Left ventricle myocardium inferior (tissue), 1 donor: ENCODE measurements at regions not wholly inside any gene's neighbourhood (a gene's known extent, or its start where the extent isn't known, plus 50 kb on each side); places are given as distances from the start of the nearest gene placed in this dataset.

Experiments used
- DNase-seq: peaks from one replicate; pipeline ENCODE4 v3.0.0-alpha.2; 2020
- H3K27ac ChIP-seq: fragments of 200-600 bp; replicated peaks from 2 replicates; pipeline ENCODE4 v1.8.0; 2021
- H3K27me3 ChIP-seq: fragments of 200-600 bp; 2 replicates; pipeline ENCODE4 v1.8.0; 2021; ENCODE audit warnings: low read depth
- H3K36me3 ChIP-seq: fragments of 200-600 bp; 2 replicates; pipeline ENCODE4 v1.8.0; 2021
- H3K4me1 ChIP-seq: fragments of 200-600 bp; 2 replicates; pipeline ENCODE4 v1.8.0; 2021
- H3K4me3 ChIP-seq: fragments of 200-600 bp; 2 replicates; pipeline ENCODE4 v1.8.0; 2021; ENCODE audit warnings: mild to moderate bottlenecking, moderate library complexity
- H3K9me3 ChIP-seq: fragments of 200-600 bp; replicated peaks from 2 replicates; pipeline ENCODE4 v1.8.0; 2021
- intact Hi-C: fragments of 100-400 bp; cut with micrococcal nuclease; formaldehyde crosslinking; loops from one replicate; pipeline ENCODE4 v1.11.0; 2022
- TF ChIP-seq, protein P1 (sequence below): fragments of 200-600 bp; IDR thresholded peaks from 2 replicates; pipeline ENCODE4 v1.8.0; 2021; ENCODE audit warnings: antibody characterized with exemption, mild to moderate bottlenecking, borderline replicate concordance
- donor health status: DM: no; HTN: yes; CAD: no; lungs with severe emphysema.

DNA sequence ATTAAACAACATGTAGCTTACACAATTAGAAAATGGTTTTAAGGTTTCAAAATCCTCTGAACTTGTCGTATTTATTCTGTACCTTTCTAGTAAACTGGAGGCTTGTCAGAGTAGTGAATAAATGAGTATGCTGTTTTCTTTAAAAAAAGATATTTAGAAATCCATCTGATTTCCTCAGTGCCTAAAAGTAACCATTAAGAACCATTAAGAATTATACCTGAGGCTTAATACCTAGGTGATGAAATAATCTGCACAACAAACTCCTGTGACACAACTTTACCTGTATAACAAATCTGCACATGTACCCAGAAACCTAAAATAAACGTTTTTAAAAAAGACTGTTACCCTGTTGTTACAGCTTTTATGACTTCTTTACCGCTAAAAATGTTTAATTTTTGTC is 143.0 kb upstream of the SOX2 start:
- no peaks in the 10 kb centered on the region for H3K9me3 ChIP-seq
- H3K4me1 ChIP-seq = no peaks in the 10 kb centered on the region
- H3K4me3 ChIP-seq = no peak overlapping the region
- TF ChIP-seq, protein P1, sequence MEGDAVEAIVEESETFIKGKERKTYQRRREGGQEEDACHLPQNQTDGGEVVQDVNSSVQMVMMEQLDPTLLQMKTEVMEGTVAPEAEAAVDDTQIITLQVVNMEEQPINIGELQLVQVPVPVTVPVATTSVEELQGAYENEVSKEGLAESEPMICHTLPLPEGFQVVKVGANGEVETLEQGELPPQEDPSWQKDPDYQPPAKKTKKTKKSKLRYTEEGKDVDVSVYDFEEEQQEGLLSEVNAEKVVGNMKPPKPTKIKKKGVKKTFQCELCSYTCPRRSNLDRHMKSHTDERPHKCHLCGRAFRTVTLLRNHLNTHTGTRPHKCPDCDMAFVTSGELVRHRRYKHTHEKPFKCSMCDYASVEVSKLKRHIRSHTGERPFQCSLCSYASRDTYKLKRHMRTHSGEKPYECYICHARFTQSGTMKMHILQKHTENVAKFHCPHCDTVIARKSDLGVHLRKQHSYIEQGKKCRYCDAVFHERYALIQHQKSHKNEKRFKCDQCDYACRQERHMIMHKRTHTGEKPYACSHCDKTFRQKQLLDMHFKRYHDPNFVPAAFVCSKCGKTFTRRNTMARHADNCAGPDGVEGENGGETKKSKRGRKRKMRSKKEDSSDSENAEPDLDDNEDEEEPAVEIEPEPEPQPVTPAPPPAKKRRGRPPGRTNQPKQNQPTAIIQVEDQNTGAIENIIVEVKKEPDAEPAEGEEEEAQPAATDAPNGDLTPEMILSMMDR = no peak
- intact Hi-C loops = no loop called here
- DNase-seq = no peak
- H3K27ac ChIP-seq = no peak overlapping the region
- no peaks in the 10 kb centered on the region for H3K36me3 ChIP-seq
- H3K27me3 ChIP-seq = peaks cover 4% of the 10 kb centered on the region

DNA sequence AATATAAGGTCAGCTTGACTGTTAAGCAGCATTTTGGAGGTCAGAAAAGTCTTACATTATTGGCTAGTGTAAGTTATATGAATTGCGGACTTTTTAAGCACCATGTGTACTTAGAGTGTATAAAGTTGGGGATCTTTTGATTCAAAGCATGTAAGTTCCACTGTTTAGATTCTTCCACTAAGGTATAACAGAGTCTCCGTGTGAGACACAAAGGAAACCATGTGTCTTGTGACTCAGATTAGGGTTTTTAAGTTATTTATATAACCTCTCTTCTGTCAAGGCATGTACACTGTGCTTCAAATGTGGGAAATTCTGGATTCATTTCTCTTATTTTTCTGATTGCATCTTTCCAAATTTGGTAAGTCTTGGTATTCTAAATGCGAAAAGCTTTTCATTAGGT is 143.5 kb upstream of the SOX2 start:
- DNase-seq = no peak
- Histone ChIP-seq H3K9me3 (no peaks in the 10 kb centered on the region), H3K27me3 (peaks cover 4% of the 10 kb centered on the region), H3K36me3 (no peaks in the 10 kb centered on the region), H3K4me3 (no peak overlapping the region), H3K4me1 (no peaks in the 10 kb centered on the region), H3K27ac (no peak overlapping the region)
- TF ChIP-seq, protein P1 = no peak
- intact Hi-C loops = no loop called here

DNA sequence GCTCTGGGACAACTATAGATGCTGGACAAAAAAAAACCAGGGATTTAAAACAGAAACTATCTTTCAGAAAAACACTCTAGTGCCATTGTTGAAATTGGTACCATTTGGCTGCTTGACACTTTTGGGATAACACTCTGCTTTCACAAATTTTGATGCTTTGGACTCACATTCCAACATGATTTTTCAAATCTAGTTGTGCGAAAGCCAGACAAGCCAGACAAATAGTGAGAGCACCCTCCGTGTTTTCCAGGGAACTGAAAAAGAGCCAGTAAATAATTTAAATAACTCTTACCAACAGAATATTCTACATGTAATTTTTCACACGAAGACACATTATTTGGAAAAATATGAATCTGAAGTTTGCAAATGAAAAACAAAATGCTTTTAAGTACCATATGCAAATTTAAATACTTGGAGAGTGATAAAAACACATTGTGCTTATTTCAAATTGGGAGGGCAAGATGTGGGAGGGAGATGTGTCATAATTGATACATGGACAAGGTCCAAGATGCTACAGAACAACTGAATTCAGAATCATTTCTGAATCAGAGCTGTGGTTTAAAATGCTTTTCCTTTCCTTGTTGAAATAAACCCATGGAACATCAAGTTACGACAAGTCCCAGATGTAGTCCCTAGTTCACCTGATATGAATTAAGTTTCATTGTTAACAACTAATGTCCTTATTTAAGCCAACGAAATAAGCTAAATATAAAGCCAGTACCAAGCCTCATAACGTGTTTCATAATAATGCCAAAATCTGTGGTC is 144.2 kb upstream of the SOX2 start:
- Histone ChIP-seq H3K4me3 (no peak overlapping the region), H3K36me3 (no peaks in the 10 kb centered on the region), H3K9me3 (no peaks in the 10 kb centered on the region), H3K27ac (no peak overlapping the region), H3K4me1 (no peaks in the 10 kb centered on the region), H3K27me3 (peaks cover 4% of the 10 kb centered on the region)
- TF ChIP-seq, protein P1 = no peak
- intact Hi-C loops = no loop called here
- no peak for DNase-seq

DNA sequence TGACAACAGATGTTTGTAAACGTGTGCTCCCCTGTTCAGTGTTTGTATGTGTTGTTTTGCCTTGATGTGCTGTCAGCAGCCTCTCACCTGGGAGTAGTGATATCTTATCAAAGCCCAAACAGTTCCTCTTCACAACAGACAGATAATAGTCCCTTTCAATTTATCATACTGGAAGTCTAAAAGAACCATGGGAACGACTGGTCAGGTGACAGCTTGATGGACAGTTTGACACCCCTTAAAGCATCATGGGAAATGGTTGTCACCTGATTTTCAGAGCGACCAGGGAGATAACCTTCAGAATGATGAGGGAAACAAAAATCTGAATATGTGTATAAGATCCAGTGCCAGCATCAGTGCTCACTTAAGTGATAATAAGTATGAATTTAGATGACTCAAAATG is 146.3 kb upstream of the SOX2 start:
- TF ChIP-seq, protein P1 = no peak
- no peak overlapping the region for H3K27ac ChIP-seq
- no peak overlapping the region for H3K4me3 ChIP-seq
- H3K27me3 ChIP-seq = peaks cover 4% of the 10 kb centered on the region
- H3K4me1 ChIP-seq = no peaks in the 10 kb centered on the region
- DNase-seq = no peak
- intact Hi-C loops = no loop called here
- H3K36me3 ChIP-seq = no peaks in the 10 kb centered on the region
- H3K9me3 ChIP-seq = no peaks in the 10 kb centered on the region

DNA sequence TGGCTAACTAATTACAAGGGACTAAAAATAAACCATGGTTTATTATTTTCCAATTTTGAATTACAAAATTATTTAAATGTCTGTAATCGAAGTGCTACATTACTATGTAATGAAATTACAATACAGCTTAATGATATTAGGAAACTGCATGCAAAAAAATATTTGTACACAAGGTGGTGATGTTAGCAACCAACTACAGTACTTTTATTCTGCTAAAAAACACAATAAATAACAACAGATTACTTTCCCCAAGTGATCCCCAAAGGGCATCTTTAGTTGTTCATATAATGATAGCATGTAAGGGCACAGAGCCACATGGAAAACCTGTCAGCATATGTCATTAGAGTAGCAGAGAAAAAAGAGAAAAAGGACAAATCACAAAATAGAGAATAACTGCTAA is 147.5 kb upstream of the SOX2 start:
- no peak for DNase-seq
- Histone ChIP-seq H3K36me3 (no peaks in the 10 kb centered on the region), H3K27me3 (peaks cover 4% of the 10 kb centered on the region), H3K9me3 (no peaks in the 10 kb centered on the region), H3K27ac (no peak overlapping the region), H3K4me3 (no peak overlapping the region), H3K4me1 (peaks cover 3% of the 10 kb centered on the region)
- intact Hi-C loops = no loop called here
- TF ChIP-seq, protein P1 = no peak
